SK-N-MC (cell line): ENCODE measurements at regions not wholly inside any gene's neighbourhood (a gene's known extent, or its start where the extent isn't known, plus 50 kb on each side); places are given as distances from the start of the nearest gene placed in this dataset.

Experiments
- EZH2 ChIP-seq: fragments of 200-600 bp; sonication (generic); IDR thresholded peaks from one replicate; pipeline ENCODE4 v1.6.1; 2017; ENCODE audit warnings: antibody characterized with exemption
- FOXP2 ChIP-seq: optimal IDR thresholded peaks from 2 replicates; pipeline ENCODE3; 2011; ENCODE audit warnings: mild to moderate bottlenecking, moderate library complexity; ENCODE audit not compliant: insufficient read depth; ENCODE audit errors: extremely low read length, control extremely low read depth
- POLR2AphosphoS5 ChIP-seq: IDR thresholded peaks from 2 replicates; pipeline ENCODE4 v1.6.1; 2012; ENCODE audit warnings: mild to moderate bottlenecking, low read depth, low read length, borderline replicate concordance

- TF ChIP-seq FOXP2 (no peak), EZH2 (no peak), POLR2AphosphoS5 (no peak)
Measured at GRCh38 chr4:74528178-74528577, 83.2 kb downstream of the AREG start.
